NCI-H1105 (cell line): ENCODE measurements at regions not wholly inside any gene's neighbourhood (a gene's known extent, or its start where the extent isn't known, plus 50 kb on each side); places are given as distances from the start of the nearest gene placed in this dataset.

ENCODE experiments used
- DNase-seq: peaks from one replicate; lab custom pipeline; 2025; lab: John Stamatoyannopoulos, UW

GRCh38 chr18:29226213-29226612 lies 1049.3 kb upstream of the CDH2 start:
- no peak for DNase-seq

- DNase-seq: no peak
These were observed 1048.4 kb upstream of the CDH2 start for GRCh38 chr18:29225351-29225750.

DNA sequence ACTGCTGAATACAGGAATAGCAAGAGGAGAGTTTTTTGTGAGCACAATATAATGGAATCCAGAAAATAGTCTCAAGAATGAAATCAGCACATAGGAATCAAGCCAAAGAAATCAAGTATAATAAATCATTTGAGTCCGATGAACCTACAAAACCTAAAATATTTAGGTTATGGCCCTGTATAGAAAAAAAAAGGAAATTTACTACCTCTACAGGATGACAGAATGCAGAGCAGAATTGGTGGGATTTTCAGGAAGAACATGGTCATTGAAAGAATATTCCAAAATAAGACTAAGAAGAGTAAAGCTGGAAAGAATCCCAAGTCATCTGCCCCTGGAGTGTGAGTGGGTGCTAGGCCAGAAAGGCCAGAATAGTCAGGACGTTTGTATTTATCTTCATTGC lies 1041.2 kb upstream of the CDH2 start:
- no peak for DNase-seq

- DNase-seq: no peak
These were observed 1040.4 kb upstream of the CDH2 start for GRCh38 chr18:29217124-29217915.

- DNase-seq: no peak
These were observed 1021.9 kb upstream of the CDH2 start for GRCh38 chr18:29198834-29199233.

DNA sequence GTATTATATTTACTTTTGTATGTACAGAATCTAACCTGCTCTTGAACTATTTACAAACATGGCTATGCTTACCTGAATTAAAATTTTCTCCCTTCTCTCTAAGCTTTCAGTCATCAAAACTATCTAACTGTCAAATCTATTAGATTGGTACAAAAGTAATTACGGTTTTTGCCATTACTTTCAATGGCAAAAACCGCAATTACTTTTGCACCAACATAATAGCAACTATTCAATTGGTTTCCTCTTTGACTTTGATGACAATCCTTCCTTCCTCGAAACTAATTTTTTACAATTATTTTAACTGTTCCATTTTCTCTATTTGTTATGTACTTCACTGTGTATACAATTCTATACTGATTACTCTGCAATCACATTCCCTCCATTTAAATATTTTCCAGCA lies 1019.4 kb upstream of the CDH2 start:
- no peak for DNase-seq

GRCh38 chr18:29191263-29191662 lies 1014.3 kb upstream of the CDH2 start:
- no peak for DNase-seq

DNA sequence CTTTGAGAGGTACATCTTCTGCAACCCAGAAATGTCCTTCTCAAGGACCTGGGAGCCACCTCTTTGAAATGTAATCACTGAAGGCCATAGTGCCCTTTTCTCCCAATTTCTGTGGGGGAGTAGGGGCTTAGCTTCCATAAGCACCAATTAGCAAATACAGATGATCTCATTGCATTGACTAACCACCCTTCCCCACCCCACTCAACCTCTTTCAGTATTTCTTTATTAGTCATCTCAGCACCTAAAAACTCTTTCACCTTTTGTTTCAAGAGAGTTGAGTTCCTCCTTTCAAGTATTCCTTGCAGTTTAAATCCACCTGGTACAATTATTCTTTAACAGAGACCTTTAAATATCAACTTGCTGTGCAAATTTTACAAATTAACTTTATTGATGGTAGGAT lies 1011.8 kb upstream of the CDH2 start:
- no peak for DNase-seq

- DNase-seq: no peak
These were observed 1008.9 kb upstream of the CDH2 start for GRCh38 chr18:29185801-29186200.

DNA sequence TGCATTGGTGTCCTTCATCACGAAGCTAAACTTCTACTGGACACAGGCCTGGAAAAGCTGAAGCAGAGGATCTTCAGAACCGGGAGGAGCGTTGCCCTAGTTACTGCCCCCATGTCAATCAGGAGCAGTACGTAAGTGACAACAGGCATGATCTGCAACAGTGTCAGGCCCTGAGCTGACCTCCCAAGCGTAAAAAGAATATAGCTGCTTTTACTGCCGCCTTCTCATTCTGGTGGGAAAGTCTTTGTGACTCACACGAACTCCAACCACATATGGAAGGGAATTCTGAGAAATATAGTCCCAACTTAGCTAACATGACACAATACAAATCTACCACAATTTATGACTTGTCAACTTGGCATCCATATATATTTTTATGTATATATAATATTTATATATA lies 1007.7 kb upstream of the CDH2 start:
- DNase-seq: no peak

- DNase-seq: no peak
These were observed 1004.4 kb upstream of the CDH2 start for GRCh38 chr18:29181151-29181901.

DNA sequence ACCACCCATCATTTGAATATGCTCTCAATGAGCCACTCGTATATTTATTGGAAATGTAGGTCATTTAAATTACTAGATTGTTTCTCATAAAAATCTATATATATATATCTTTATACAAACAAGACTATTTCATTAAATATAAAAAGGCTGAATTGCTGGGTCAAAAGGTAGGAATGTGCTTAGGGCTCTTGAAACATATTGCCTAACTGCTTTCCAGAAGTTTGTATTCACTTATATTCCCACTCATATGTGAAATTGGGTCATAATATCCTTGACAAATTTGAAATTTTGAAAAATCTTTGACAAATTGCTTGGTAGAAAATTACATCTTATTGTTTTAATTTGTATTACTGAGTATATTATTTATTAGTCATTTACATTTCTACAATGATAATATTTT lies 999.8 kb upstream of the CDH2 start:
- no peak for DNase-seq

- DNase-seq: no peak
These were observed 998.0 kb upstream of the CDH2 start for GRCh38 chr18:29174891-29175290.

DNA sequence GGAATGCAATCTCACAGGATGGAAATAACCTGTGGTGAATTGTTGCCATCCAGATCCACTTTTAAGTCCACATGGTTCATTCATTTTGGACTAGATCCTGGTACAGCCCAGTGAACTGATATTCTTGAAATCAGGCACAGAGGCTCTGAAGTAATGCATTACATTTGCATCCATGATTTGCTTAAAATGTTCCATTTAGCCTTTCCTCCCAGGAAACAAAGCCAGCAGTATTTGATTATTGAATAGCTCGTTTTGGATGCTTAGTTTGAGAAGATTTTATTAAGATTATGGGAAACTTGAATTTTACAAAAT lies 995.8 kb upstream of the CDH2 start:
- no peak for DNase-seq

DNA sequence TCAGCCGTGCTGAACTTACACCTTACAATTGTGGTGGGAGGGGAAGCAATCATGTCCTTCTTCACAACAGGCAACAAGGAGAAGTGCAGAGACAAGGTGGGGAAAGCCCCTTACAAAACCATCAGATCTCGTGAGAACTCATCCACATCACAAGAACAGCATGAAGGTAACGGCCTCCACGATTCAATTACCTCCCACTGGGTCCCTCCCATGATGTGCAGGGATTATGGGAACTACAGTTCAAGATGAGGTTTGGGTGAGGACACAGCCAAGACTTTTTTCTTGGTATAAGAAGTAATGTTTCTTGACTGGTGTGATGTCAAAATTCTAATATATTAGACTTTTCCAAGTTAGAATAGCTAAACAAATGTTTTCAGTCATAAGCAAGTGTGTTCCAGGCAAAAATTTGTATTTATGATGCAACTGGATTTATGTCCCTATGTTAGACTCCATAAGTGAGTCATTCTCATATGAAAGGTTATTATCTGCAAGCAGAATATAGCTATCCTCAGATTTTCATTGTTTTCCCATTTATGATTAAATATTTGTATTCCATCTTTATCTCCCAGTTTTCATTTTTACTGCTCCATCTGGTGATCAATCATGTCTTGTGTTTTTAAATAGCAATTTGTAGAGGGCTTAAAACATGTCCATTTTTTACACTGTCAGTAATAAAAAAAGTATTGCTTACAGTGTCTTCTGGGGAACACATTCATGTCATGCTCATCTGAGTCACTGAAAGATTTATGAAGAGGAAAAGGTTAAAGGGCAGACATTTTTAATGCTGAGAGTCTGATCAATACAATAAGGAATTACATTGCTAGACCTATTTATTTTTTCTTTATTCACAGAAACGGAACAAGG lies 995.2 kb upstream of the CDH2 start:
- DNase-seq: no peak

DNA sequence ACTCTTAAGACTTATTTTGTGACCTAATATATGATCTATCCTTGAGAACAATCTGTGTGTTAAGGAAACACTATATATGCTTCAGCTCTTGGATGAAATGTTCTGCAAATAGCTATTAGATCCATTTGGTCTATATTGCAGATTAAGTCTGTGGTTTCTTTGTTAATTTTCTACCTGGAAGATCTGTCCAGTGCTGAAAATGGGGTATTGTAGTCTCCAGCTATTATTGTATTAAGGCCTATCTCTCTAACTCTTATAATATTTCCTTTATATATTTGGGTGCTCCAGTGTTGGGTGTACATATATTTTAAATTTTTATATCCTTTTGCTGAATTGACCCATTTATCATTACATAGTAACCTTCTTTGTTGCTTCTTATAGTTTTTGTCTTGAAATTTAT lies 992.7 kb upstream of the CDH2 start:
- no peak for DNase-seq

DNA sequence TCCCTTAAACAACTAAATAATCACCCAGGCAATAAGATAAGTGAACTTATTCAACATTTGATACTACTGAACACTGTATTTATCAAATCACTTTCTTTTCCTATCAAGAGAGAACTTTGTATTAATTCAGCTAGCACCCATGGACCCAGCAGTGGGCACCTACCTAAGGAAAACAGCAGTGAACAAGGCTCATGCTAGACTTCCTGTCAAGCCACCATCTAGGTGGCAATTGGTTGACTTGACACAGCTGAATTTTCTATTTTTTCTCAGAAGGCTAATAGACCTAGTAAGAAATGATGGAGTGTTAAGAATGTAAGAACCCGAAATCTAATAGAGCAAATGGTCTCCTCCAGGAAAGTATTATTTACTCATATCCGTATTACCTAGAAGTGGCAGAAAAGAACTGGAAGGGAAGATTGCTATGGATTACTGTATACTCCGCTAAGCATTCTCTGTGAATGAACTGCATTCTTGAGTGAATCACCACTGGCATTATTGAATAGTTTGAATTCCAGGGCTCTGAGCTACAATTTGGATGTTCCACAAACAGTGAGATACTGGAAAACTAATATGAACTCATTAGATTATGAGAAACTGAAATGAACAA lies 988.2 kb upstream of the CDH2 start:
- DNase-seq: no peak

GRCh38 chr18:29164020-29164706 lies 987.2 kb upstream of the CDH2 start:
- no peak for DNase-seq

GRCh38 chr18:29163596-29163995 lies 986.7 kb upstream of the CDH2 start:
- no peak for DNase-seq

GRCh38 chr18:29161429-29161828 lies 984.5 kb upstream of the CDH2 start:
- DNase-seq: no peak

DNA sequence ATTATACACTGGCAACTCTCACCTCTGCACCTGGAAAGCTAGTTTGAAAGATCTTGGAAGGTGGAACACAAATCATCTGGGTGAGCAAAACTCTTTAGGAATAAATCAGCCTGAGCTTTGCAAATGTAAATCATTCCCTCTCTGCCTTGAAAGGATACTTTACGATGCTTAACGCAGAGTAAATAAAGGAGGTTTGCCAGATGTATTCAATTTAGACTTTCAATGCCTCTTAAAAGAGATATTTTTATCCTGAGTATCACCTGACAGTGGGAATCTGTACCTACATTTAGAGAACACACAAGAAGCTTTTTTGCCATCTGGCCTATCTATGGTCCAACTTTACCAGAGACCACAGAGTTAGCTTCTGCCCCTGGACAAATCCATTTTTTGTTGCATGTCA lies 983.2 kb upstream of the CDH2 start:
- DNase-seq: peak; percentile 91

- no peak for DNase-seq
These were observed 981.0 kb upstream of the CDH2 start for GRCh38 chr18:29157905-29158304.
